ENCODE measurements at regions not wholly inside any gene's neighbourhood (a gene's known extent, or its start where the extent isn't known, plus 50 kb on each side); places are given as distances from the start of the nearest gene placed in this dataset.

DNA sequence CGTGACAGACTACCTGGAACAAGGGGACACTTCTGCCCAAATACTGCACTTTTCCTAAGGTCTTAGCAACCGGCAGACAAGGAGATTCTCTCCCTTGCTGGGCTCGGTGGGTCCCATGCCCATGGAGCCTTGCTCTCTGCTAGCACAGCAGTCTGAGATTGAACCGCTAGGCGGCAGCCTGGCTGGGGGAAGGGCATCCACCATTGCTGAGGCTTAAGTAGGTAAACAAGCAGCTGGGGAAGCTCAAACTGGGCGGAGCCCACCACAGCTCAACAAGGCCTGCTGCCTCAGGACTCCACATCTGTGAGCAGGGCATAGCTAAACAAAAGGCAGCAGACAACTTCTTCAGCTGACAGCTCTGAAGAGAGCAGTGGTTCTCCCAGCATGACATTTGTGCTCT is 87.8 kb upstream of the ASCC3 start:
- DNase-seq = no peak
- H3K4me3 ChIP-seq = no peak overlapping the region
- WGBS, 4 donors = 67 to 86% (median 82%) methylated on average over 5 to 6 of the region's 6 CpGs; no CpG with 5 or more reads in 1 of the 4 donors
- intact Hi-C loops (cut with DNase I) = no loop called here
- H3K9me3 ChIP-seq (replicated peaks in 1 of 3) = no peaks in the 10 kb centered on the region
- H3K27me3 ChIP-seq = no peaks in the 10 kb centered on the region
- TF ChIP-seq CTCF (IDR thresholded peaks at IDR 0.05) = no peak
- no peak overlapping the region for H3K27ac ChIP-seq
- no peaks in the 10 kb centered on the region for H3K4me1 ChIP-seq (replicated peaks in 1 of 2)
- H3K36me3 ChIP-seq (replicated peaks in 1 of 2) = no peaks in the 10 kb centered on the region

DNA sequence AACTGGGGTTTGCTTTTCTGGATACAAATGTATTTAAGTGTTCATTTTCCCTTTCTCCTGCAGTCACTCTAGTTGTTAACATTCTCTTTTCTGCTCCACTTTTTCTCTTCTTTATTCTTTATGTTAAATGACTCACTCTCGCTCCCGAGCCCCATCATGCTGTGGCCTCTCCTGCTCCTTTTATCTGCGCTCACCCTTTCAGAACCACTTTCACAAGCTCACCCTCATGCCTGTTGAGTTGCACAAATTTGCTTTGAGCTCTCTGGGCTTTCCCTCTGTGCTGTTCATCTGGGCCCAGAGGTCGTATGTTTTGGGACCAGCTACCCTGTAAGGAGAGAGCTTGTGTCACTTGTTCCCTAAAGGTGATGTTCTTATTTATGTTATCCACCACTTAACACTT is 98.1 kb upstream of the ASCC3 start:
- no peak overlapping the region for H3K27ac ChIP-seq
- no peak overlapping the region for H3K4me3 ChIP-seq
- no peaks in the 10 kb centered on the region for H3K9me3 ChIP-seq (replicated peaks in 1 of 3)
- no peaks in the 10 kb centered on the region for H3K36me3 ChIP-seq (replicated peaks in 1 of 2)
- H3K4me1 ChIP-seq (replicated peaks in 1 of 2) = no peaks in the 10 kb centered on the region
- intact Hi-C loops (cut with DNase I) = no loop called here
- no peaks in the 10 kb centered on the region for H3K27me3 ChIP-seq
- no peak for TF ChIP-seq POLR2A (IDR thresholded peaks at IDR 0.05)
- TF ChIP-seq CTCF (IDR thresholded peaks at IDR 0.05) = no peak
- 51 to 61% (median 53%) methylated on average over 4 of the region's 4 CpGs for whole genome bisulfite sequencing, 4 donors
- DNase-seq = no peak

DNA sequence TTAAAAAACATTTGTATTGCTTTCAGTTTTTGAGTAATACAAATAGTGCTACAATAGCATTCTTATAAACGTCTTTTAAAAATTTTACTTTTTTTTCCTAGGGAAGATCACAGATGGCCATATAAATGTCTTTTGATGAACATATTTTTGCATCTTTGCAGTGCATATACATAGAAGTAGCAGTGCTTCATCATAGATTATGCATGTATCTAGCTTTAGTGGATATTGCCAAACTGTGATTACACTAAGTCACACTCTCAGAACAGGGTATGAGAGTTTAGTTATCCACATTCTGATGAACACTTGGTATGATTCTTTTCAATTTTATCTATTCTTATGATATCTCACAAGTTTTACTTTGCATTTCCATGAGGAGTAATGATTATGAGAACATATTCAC is 99.8 kb upstream of the ASCC3 start:
- H3K9me3 ChIP-seq (replicated peaks in 1 of 3) = no peaks in the 10 kb centered on the region
- 56 to 73% (median 63%) methylated on average over 1 of the region's 1 CpG for WGBS, 4 donors
- no peak for TF ChIP-seq CTCF (IDR thresholded peaks at IDR 0.05)
- TF ChIP-seq POLR2A (IDR thresholded peaks at IDR 0.05) = no peak

DNA sequence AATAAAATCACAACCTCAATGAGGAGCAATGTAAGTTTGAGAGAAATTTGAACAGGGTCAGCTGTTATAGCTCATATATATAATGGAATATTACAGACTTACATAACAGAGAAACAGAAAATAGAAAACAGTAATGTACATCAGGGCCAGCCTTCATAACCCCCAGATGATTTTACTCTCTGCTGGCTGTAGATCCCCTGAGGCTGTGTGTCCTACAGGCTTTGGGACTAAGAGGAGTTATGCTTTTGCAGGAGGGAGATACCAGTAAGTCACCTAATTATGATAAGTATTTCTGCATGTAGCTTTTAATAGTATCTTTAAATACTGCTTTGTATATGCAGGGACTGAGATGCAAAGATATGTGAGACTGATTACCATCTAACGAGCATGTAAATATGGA is 105.8 kb upstream of the ASCC3 start:
- no peak overlapping the region for H3K4me3 ChIP-seq
- H3K36me3 ChIP-seq (replicated peaks in 1 of 2) = no peaks in the 10 kb centered on the region
- WGBS, 4 donors = 58 to 75% (median 66%) methylated on average over 1 of the region's 1 CpG
- no peak for TF ChIP-seq POLR2A (IDR thresholded peaks at IDR 0.05)
- no peak for TF ChIP-seq CTCF (IDR thresholded peaks at IDR 0.05)
- intact Hi-C loops (cut with DNase I) = no loop called here
- no peak for DNase-seq
- H3K27me3 ChIP-seq = no peaks in the 10 kb centered on the region
- no peak overlapping the region for H3K27ac ChIP-seq
- H3K4me1 ChIP-seq (replicated peaks in 1 of 2) = no peaks in the 10 kb centered on the region
- no peaks in the 10 kb centered on the region for H3K9me3 ChIP-seq (replicated peaks in 1 of 3)

More for the DNA sequence above, 99.8 kb upstream of the ASCC3 start:
- H3K4me3 ChIP-seq = no peak overlapping the region
- DNase-seq = no peak
- H3K4me1 ChIP-seq (replicated peaks in 1 of 2) = no peaks in the 10 kb centered on the region
- H3K27me3 ChIP-seq = no peaks in the 10 kb centered on the region
- intact Hi-C loops (cut with DNase I) = no loop called here
- H3K36me3 ChIP-seq (replicated peaks in 1 of 2) = no peaks in the 10 kb centered on the region
- H3K27ac ChIP-seq = no peak overlapping the region

Measured in adrenal gland (tissue), 9 donors.